HG03280 (cell line): ENCODE measurements at regions not wholly inside any gene's neighbourhood (a gene's known extent, or its start where the extent isn't known, plus 50 kb on each side); places are given as distances from the start of the nearest gene placed in this dataset.
"Not testable (repeated sequence)": the region's sequence is repeated elsewhere in the genome, so short reads cannot be mapped to it uniquely, and the experiment has no call there.

Source experiments
- ATAC-seq: cut with Tn5 transposase; IDR thresholded peaks from one replicate; pipeline ENCODE4 v1.9.1; 2021; ENCODE audit warnings: mild to moderate bottlenecking, moderate library complexity; ENCODE audit not compliant: unreplicated experiment

DNA sequence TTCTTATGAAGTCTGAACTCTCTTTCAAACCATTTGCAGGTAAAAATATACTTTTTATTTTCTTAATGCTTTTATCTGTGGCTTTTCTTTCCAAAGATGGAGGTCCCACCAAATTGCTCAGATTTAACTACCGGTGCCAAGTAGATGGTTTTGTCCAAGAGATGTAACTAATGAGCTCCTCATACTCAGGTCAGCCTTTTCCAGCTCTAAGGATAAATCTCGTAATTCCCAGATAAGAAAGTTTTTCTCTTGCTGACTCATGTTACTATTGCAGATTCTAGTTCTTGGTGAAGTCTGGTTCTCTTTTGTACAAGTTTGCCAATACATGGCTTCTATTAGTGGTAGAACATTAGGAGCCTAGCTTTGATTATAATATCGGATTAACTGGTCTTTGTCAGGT lies 550.8 kb upstream of the ZNF804A start:
- ATAC-seq, result no peak

DNA sequence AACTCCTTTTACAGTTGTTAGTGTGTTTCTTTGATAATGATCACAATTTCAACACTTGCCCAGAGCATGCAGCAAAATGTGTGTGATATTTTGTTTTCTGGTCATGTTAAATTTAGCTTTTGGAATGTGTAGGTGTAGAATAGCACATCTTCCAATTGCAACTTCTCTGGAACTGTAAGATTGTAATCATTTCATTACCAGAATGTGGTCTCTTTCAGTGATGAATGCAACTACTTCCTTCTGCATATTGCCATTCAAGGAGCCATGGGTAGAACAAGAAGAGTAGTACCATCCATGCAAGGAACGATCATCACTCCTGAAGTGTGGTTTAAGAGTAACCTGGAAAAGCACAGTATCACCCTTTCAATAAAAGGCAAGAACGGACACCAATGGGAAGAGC lies 548.8 kb upstream of the ZNF804A start:
- no peak for ATAC-seq

DNA sequence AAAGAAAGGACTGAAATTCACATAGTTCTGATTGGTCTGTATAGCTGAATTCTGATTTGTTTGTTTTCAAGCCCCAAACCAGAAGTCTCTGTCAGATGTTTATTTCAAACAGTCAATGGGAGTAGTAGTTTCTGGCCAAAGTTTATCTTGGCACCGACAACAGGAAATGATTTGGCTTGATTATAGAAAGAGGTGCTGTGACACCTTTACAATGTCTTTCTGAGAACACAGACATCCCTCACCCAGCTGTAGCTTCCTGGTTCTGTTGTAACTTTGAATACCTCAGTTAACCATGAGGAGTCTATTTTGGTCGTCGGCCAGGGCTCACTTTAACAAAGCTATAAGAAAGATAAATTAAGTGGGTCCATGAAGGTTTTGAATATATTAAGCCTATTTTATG lies 545.0 kb upstream of the ZNF804A start:
- ATAC-seq, result no peak

DNA sequence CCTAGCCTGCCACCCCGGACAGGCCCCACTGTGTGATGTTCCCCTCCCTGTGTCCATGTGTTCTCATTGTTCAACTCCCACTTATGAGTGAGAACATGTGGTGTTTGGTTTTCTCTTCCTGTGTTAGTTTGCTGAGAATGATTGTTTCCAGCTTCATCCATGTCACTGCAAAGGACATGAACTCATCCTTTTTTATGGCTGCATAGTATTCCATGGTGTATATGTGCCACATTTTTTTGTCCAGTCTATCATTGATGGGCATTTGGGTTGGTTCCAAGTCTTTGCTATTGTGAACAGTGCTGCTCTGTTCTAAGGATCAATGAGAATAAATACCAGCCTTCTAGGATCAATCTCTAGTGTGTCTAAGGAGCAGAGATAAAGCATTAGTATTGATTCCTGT lies 543.9 kb upstream of the ZNF804A start:
- ATAC-seq, result not testable (repeated sequence)

DNA sequence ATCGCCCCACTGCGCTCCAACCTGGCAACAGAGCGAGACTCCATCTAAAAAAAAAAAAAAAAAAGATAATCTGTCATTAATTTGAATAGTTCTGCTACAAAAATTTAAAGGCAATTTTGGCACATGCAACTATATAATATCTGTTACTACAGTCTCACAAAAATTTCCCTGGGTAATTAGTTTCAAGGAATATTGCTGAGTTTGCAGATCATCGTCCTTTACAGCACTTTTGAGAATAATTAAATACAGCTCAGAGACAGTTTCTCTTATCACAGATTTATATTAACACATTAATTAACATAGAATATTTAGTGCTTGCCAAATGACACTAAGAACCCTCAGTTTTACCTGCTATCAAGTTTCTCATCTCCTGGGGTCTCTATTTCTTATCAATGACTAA lies 540.4 kb upstream of the ZNF804A start:
- ATAC-seq, result no peak

DNA sequence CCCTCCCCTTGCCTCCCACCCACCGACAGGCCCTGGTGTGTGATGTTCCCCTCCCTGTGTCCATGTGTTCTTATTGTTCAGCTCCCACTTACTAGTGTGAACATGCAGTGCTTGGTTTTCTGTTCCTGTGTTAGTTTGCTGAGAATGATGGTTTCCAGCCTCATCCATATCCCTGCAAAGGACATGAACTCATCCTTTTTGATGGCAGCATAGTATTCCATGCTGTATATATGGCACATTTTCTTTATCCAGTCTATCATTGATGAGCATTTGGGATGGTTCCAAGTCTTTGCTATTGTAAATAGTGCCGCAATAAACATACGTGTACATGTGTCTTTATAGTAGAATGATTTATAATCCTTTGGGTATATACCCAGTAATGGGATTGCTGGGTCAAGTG lies 538.1 kb upstream of the ZNF804A start:
- not testable (repeated sequence) for ATAC-seq

DNA sequence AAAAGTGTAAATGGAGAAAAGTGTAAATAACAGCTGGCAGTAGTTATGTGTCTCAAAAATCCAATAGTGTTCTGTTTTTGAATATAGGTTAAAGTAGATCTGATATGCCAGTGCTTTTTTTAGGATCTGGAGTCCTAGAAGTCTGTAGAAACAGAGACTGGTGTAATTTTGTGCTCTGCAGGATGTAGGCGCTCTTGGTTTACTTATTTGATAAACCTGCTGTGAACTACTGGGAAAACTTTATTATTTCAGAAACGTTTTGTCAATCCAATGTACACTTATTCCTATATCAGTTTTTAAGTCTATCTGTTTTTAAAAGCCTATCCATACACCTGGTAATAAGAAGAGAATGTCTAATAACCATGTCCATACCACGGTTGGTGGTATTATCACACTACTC lies 530.8 kb upstream of the ZNF804A start:
- ATAC-seq, result no peak

DNA sequence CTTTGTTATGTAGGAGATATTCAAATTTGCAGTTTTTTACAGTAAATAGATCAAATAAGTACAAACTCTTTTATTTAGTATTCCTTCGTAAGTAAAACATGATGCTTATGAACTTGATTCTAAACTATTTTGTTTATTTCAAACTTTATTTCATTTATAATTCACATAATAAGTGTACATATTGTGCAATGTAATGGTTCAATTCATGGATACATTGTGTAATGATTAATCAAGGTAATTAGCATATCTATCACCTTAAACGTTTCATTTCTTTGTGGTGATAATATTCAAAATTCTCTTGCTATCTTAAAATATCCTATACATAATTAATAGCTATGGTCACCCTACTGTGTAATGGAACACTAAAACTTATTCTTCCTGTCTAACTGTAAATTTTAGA lies 525.9 kb upstream of the ZNF804A start:
- ATAC-seq, result no peak

DNA sequence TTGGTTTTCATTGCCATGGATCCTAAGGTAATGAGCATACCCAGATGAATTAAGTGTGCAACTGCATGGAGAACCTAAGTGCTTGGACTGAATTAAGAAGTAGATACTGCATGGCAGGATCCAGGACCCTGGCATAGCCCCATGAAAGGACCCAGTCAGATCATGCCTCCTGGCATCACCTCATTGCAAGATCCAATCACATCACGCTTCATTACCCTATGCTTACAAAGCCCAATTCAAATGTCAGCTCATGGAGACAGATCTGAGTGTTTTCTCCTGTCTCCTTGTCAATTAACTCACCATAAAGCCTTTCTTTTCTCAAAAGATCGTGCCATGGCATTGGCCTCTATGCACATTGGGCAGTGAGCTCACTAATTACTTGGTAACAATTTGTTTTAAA lies 519.8 kb upstream of the ZNF804A start:
- no peak for ATAC-seq

DNA sequence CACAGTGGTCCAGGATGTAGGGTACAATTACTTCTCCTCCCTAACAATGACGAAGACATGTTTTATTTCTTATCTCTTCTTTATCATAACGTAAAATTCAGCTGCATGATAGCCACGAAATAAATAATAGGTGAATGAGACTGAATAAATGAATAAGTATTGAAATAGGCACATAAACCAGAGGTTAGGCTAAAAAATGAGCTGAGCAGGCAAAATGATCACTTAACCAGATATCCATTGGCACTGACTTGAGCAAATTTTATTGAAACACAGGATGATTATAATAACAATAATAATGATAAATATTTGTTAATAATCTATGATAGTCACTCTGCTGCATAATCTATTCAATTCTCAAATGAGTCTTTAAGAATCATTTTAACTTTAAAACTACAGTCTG lies 506.9 kb upstream of the ZNF804A start:
- ATAC-seq, result no peak

DNA sequence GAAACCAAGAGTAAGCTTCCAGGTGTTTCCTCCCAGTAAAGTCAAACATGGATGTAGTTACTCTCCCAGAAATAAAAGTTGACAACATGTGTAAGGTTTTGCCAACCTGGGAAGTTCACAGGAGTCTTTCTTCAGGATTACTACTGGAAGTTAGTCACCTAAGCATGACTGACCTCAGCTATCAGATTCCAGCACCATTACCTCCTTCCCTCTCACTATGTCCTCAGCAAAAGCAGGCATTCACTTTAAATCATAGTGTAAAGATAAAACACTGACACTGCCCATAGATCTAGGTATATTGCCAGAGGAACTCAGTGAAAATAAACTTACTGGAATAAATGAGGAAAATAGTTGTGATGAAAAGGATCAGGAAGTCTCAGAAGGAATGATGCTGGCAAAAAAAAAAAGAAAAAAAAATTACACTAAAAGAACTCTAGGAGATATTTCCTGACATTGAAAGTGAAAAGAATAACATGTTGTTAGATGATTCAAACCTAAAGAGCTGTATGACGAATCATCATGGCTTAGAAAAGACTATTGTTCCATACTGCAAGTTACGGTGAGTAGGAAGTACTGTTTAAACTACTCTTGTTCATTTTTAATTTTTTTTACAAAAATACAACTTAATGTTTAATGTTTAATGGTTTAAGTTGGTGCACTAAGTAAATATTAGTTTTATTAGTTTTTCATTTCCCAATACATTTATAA lies 484.5 kb upstream of the ZNF804A start:
- peak; percentile 56 for ATAC-seq

DNA sequence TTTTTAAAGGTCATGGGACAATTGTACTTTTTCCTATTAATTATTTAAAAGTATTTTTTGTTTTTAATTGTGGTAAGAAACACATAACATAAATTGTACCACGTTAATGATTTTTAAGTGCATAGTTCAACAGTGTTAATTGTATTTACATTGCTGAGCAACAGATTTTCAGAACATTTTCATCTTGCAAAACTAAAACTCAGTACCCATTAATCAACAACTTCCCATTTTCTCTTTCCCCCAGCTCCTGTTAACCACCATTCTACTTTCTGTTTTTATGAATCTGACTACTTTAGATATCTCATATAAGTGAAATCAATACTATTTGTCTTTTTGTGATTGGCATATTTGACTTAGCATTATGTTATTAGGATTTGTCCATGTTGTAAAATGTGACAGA lies 483.9 kb upstream of the ZNF804A start:
- no peak for ATAC-seq

DNA sequence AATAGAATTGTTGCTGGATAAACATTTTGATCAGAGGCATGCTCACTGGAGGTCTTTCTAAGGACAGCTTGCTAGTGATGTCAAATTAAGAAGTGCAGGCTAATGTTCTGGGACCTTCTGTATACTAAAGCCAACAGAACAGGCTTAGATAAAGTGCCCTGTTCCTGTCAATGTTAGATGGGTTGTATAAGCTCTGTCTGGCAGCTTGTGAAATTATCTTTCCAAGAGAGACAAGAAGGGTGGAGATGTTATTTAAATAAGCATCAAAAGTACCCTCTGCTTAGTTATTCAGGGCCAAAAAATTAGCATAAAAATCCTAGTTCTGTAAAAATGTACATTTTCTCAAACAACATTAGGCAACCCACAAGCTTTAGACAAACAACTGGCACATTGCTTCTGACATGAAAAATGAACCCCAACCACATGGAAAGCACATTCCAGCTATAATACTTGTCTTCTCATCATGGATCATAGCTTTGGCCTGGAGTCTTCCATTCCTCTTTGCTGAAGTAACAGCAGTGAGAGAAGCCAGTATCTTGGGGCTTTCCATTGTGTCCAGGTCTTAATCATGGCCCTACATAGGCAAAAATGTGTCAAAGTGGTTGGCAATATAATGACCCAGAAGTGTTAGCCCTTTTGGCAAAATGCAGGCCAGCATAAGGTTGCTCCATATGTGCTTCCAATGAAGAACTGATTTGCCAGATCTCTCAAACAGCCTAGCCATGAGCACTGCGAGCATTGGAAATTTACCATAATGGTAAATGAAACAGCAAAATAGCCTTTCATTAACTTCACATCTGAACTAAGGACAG lies 478.1 kb upstream of the ZNF804A start:
- ATAC-seq, result no peak

DNA sequence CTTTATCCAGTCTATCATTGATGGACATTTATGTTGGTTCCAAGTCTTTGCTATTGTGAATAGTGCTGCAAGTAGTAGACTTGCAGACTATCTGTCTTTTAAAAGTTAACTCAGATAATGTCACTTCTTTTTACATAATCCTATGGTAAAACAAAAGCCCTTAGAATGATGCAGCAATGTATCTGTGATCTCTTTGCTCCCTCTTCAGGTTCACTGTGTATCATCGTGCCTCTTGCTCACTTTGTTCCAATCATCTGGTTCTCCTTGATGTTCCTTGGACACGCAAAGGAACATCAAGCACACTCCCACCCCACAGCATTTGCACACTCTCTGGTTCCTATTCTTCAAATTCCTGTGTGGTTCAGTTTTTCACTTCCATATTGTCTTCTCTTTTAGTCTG lies 472.5 kb upstream of the ZNF804A start:
- no peak for ATAC-seq

DNA sequence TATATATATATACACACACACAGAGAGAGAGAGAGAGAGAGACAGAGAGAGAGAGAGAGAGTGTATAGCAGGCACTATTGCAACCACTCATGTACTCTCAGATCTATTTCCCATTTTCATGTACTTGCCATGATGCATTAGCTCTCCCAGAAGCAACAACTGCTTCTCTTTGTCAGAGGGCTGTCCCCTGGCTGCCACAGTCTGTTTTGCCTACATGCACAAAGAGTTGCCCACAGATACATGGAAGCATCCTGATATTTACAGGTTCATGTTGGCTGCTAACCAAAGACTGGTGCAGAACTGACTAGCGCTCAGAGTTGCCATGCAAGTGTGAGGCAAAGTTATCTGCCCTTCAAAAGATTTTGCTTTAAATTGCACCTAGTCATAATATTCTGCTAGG lies 469.3 kb upstream of the ZNF804A start:
- no peak for ATAC-seq

DNA sequence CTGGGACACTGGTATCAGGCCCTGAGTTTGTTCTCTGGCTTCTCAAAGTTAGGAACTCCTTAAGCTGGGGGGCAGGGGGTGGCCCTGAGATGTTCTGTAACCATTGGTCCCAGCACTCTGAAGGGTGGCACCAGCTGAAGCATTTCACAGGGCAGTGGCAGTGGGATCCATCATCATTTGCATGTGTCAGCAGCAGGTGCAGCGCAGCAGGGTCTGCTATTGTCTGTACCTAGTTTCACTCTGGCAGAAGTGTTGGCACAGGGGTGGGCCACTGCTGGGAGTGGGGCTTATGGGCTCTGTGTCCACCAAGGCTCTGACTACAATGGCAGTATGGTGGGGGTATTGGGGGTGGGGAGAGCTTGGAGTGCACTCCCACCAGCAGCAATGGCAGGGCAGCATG lies 460.4 kb upstream of the ZNF804A start:
- no peak for ATAC-seq

DNA sequence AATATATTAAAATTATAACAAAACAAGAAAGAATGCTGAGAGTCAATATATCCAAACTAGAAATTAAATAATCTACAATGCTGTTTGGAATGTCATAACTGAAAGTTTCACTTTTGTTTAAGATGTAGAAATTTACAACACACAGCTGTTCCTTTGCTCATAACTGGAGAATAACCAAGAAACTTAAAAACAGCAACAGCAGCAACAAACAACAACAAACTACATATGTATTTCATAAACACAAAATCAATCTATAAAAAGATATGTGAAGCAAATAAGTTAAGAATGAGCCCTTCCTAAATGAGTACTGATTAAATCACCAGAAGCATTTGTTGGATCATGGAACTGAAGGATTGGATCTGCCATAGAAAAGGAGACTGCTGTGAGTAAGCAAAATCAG lies 456.5 kb upstream of the ZNF804A start:
- no peak for ATAC-seq

DNA sequence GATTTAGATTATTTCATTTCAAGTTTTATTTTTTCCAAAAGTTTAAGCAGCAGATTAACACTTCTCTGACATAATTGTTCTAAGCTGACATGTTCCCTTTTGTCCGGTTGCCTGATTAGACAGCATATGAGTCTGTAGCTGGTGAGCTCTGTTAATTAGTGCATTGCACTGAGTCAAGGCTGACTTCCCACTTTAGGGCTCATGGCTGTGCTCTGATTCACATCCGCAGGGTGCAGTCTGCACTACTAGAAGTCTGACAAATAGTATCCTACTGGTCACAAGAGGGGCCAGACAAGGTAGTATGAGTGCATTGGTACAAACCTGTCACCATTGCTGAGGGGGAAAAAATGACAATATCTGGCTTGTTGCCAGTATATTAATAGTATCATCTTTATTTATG lies 443.9 kb upstream of the ZNF804A start:
- ATAC-seq, result no peak

DNA sequence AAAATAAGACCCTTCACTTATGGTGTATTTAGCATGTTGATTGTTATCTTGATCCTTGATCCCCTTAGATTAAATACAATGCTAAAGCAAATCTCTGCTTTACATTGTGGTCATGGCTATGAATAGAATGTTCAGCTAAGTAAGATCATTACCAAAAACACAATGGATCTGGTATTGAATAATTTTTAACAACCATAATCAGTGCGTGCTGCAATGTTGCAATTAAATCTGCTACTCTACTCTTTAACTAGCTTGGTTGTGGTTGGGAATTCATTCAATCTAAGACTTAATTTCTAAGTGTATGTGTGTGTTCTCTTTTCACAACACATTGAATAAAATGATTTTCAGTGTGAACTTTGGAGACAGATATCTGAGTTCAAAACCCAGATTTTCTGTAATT lies 442.5 kb upstream of the ZNF804A start:
- ATAC-seq, result no peak

DNA sequence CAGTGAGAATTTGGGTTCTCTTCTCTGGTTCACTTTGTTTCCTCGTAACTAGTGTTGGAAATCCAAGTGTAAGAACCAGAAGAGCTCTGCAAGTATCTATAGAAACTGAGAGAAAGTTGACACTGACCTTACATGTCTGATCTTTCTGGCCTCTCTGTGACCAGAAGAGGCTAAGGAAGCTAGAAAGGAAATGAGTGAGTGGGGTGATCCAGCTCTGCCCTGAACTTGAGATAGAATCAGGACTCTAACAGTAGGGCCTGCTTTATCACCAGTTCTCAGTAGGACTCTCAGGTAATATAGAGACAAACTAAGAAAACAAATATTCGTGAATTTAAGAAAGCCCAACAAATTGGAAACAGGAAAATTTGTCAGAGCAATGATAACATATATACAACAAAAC lies 441.2 kb upstream of the ZNF804A start:
- ATAC-seq, result no peak

DNA sequence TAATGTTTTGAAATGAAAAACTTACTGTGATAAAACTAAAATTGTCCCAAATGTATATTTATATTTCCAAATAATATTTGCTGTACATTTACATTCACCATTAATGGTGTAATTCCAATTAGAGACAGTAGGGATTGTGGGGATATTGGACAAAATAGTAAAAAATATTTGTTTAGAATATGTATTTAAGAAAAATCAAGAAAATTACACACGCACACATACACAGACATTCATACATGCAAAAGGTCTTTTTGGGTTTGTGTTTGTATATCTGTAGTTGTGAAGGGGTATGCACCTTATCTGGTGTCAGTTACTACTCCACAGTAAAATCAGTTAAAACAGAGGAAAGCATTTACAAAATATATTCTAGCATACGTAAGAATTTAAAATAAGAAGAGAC lies 435.9 kb upstream of the ZNF804A start:
- ATAC-seq, result no peak

DNA sequence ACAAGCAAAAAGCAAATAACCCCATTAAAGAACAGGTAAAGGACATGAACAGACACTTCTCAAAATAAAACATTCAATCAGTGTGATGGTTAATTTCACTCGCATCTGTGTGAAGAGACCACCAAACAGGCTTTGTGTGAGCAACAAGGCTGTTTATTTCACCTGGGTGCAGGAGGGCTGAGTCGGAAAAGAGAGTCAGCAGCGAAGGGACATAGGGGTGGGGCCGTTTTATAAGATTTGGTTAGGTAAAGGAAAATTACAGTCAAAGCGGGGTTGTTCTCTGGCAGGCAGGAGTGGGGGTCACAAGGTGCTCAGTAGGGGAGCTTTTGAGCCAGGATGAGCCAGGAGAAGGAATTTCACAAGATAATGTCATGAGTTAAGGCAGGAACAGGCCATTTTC lies 429.5 kb upstream of the ZNF804A start:
- ATAC-seq, result not testable (repeated sequence)

DNA sequence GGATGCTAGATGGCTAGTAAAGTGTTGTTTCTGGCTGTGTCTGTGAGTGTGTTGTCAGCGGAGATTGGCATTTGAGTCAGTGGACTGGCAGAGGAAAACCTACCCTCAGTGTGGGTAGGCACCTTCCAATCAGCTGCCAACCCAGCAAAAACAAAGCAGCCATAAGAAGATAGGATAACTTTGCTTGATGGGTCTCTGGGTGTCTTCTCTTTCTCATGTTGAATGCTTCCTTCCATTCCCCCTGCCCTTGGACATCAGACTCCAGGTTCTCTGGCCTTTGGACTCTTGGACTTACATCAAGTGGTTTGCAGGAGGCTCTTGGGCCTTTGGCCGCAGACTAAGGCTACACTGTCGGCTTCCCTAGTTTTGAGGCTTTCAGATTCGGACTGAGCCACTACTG lies 429.0 kb upstream of the ZNF804A start:
- no peak for ATAC-seq
